Subcutaneous abdominal adipose tissue (tissue), 5 donors: ENCODE measurements at regions not wholly inside any gene's neighbourhood (a gene's known extent, or its start where the extent isn't known, plus 50 kb on each side); places are given as distances from the start of the nearest gene placed in this dataset.

Experiments used
- H3K27ac ChIP-seq: one replicate; pipeline ENCODE4 v1.7.0; 2013; ENCODE audit warnings: low read depth, mild to moderate bottlenecking, inconsistent platforms, low read length, moderate library complexity
- H3K27me3 ChIP-seq, 5 donors: one replicate each; pipeline ENCODE4 v1.7.0; 2013; ENCODE audit warnings: low read length in 5 of 5, inconsistent platforms in 1 of 5; ENCODE audit not compliant: control insufficient read depth in 5 of 5, insufficient read depth in 4 of 5
- H3K36me3 ChIP-seq, 5 donors: one replicate each; pipeline ENCODE4 v1.7.0; 2013; ENCODE audit warnings: low read length in 5 of 5; ENCODE audit not compliant: control insufficient read depth in 5 of 5, insufficient read depth in 5 of 5
- H3K4me1 ChIP-seq, 5 donors: one replicate each; pipeline ENCODE4 v1.7.0; 2013; ENCODE audit warnings: low read length in 5 of 5, mild to moderate bottlenecking in 3 of 5, moderate library complexity in 1 of 5; ENCODE audit not compliant: control insufficient read depth in 5 of 5, insufficient read depth in 5 of 5
- H3K4me3 ChIP-seq, 5 donors: one replicate each; pipeline ENCODE4 v1.7.0; 2013; ENCODE audit warnings: low read length in 5 of 5, low read depth in 1 of 5
- H3K9ac ChIP-seq, 5 donors: one replicate each; pipeline ENCODE4 v1.7.0; 2013; ENCODE audit warnings: low read length in 5 of 5, mild to moderate bottlenecking in 4 of 5, moderate library complexity in 3 of 5
- H3K9me3 ChIP-seq, 5 donors: one replicate each; pipeline ENCODE4 v1.7.0; 2013; ENCODE audit warnings: low read length in 5 of 5; ENCODE audit not compliant: control insufficient read depth in 5 of 5
- donor health status: healthy.
- donor health status: healthy.
- donor health status: healthy.
- donor health status: healthy.
- donor health status: healthy.

DNA sequence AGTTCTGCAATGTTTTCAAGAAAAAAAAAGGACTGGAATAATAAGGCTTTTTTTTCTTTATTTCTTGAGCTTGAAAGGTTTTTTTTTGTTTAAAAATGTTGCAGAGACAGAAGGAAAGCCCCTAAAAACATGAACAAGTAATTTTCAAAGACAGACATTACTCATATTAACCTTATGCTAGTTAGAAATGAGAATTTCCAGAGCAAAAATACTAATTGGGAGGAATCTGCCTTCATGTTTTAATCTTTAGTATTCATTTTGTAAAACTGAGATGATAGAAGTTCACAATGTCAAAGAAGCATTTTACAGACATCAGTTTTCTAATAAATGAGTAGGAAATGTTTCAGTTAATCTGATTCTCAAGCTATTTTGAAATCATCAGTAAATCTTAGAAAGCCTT is 1805.3 kb downstream of the PCDH7 start:
- Histone ChIP-seq H3K36me3 (no peaks in the 10 kb centered on the region), H3K9ac (no peak overlapping the region), H3K4me1 (no peaks in the 10 kb centered on the region), H3K9me3 (peaks cover 0 to 5% (median 0%) of the 10 kb centered on the region in 5 donors), H3K4me3 (no peak overlapping the region), H3K27me3 (no peaks in the 10 kb centered on the region), H3K27ac (no peak overlapping the region)

DNA sequence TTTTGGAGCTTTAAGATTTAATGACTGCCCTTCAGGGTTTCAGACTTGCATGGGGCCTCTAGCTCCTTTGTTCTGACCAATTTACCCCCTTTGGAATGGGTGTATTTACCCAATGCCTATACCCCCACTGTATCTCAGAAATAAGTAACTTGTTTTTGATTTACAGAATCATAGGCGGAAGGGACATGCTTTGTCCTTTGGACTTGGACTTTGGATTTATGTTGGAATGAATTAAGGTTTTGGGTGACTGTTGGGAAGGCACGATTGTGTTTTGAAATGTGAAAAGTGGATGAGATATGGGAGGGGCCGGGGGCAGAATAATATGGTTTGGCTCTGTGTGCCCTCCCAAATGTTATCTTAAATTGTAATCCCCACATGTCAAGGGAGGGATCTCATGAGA is 1824.7 kb downstream of the PCDH7 start:
- Histone ChIP-seq H3K4me1 (peaks cover 0 to 8% (median 0%) of the 10 kb centered on the region in 5 donors), H3K27me3 (no peaks in the 10 kb centered on the region), H3K27ac (no peak overlapping the region), H3K9ac (no peak overlapping the region), H3K9me3 (peaks cover 0 to 3% (median 0%) of the 10 kb centered on the region in 5 donors), H3K36me3 (no peaks in the 10 kb centered on the region), H3K4me3 (no peak overlapping the region)

GRCh38 chr4:32551943-32552342 is 1831.8 kb downstream of the PCDH7 start:
- no peaks in the 10 kb centered on the region for H3K36me3 ChIP-seq
- no peaks in the 10 kb centered on the region for H3K9me3 ChIP-seq
- H3K27me3 ChIP-seq: no peaks in the 10 kb centered on the region
- H3K27ac ChIP-seq: no peak overlapping the region
- H3K4me1 ChIP-seq: peaks cover 0 to 3% (median 0%) of the 10 kb centered on the region in 5 donors
- H3K4me3 ChIP-seq: no peak overlapping the region
- no peak overlapping the region for H3K9ac ChIP-seq

DNA sequence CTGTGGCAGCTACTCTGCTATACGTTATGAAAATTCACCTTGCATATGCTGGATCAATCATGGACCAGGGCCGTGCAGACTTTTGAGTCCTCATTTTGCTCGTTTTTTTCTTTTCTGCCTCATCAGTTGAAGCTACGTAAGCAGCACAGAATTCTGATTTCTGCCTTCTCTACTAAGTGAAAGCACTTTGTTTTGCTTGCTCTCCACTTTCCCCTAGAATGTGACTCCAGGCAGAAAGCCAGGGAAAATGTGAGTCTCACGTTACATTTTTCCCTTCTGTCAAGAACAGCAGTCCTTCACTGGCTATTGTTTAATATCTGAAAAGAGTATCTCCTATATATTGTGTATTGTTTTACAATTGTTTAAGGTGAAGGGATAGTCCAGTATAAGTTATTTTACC is 1840.1 kb downstream of the PCDH7 start:
- H3K9me3 ChIP-seq: no peaks in the 10 kb centered on the region
- H3K27me3 ChIP-seq: no peaks in the 10 kb centered on the region
- H3K36me3 ChIP-seq: no peaks in the 10 kb centered on the region
- H3K4me3 ChIP-seq: peak overlapping the region; percentile 55 to 84 (median 79)
- peaks cover 0 to 17% (median 3%) of the 10 kb centered on the region in 5 donors for H3K4me1 ChIP-seq
- H3K9ac ChIP-seq: peak overlapping the region; percentile 8 to 71 (median 66)
- H3K27ac ChIP-seq: peak overlapping the region; percentile 85

GRCh38 chr4:32562010-32562409 is 1841.8 kb downstream of the PCDH7 start:
- H3K27me3 ChIP-seq: no peaks in the 10 kb centered on the region
- H3K9me3 ChIP-seq: no peaks in the 10 kb centered on the region
- H3K4me1 ChIP-seq: peaks cover 0 to 13% (median 3%) of the 10 kb centered on the region in 5 donors
- no peak overlapping the region for H3K9ac ChIP-seq
- H3K27ac ChIP-seq: no peak overlapping the region
- H3K36me3 ChIP-seq: no peaks in the 10 kb centered on the region
- no peak overlapping the region for H3K4me3 ChIP-seq

DNA sequence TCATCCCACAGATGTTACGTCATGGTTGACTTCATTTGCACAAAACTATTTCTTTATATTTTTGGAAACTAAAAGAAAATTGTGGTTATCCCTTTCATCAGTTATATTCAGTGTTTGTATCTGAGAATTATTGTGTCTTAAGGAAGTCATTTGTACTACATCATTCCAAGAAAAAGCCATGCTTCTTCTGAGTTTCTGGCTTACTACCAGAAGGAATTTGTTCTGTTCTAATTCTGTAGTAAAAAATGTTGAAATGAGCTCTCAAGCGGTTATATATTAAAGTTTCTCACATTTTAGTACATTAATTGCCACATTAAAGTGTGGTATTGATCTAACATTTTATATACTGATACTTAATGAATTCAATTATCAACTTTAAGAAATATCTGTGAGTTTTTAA is 1844.5 kb downstream of the PCDH7 start:
- Histone ChIP-seq H3K27me3 (no peaks in the 10 kb centered on the region), H3K27ac (no peak overlapping the region), H3K4me1 (peaks cover 0 to 6% (median 0%) of the 10 kb centered on the region in 5 donors), H3K36me3 (no peaks in the 10 kb centered on the region), H3K9ac (no peak overlapping the region), H3K4me3 (no peak overlapping the region), H3K9me3 (no peaks in the 10 kb centered on the region)

GRCh38 chr4:32569861-32570260 is 1849.7 kb downstream of the PCDH7 start:
- Histone ChIP-seq H3K9me3 (no peaks in the 10 kb centered on the region), H3K9ac (no peak overlapping the region), H3K36me3 (no peaks in the 10 kb centered on the region), H3K27me3 (no peaks in the 10 kb centered on the region), H3K4me1 (peaks cover 0 to 4% (median 0%) of the 10 kb centered on the region in 5 donors), H3K4me3 (no peak overlapping the region), H3K27ac (no peak overlapping the region)

- H3K4me1 ChIP-seq: peaks cover 0 to 6% (median 0%) of the 10 kb centered on the region in 5 donors
- H3K9ac ChIP-seq: no peak overlapping the region
- no peak overlapping the region for H3K4me3 ChIP-seq
- no peaks in the 10 kb centered on the region for H3K27me3 ChIP-seq
- no peaks in the 10 kb centered on the region for H3K9me3 ChIP-seq
- no peaks in the 10 kb centered on the region for H3K36me3 ChIP-seq
- no peak overlapping the region for H3K27ac ChIP-seq
Measured at GRCh38 chr4:32572366-32572765, 1852.2 kb downstream of the PCDH7 start.

DNA sequence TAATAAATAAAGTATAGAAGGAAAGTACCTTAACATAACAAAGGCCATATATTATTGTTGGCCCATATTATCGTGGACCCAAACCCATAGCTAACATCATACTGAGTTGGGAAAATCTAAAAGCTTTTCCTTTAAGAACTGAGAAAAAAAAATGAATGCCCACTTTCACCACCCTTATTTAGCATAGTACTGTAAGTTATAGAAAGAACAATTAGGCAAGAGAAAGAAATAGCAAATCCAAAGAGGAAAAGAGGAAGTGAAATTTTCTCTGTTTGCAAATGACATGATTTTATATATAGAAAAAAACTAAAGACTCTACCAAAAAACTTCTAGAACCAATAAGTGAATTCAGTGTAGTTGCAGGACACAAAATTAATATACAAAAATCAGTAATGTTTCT is 1854.6 kb downstream of the PCDH7 start:
- no peaks in the 10 kb centered on the region for H3K27me3 ChIP-seq
- H3K4me1 ChIP-seq: peaks cover 0 to 5% (median 0%) of the 10 kb centered on the region in 5 donors
- H3K9me3 ChIP-seq: no peaks in the 10 kb centered on the region
- H3K27ac ChIP-seq: no peak overlapping the region
- no peak overlapping the region for H3K9ac ChIP-seq
- H3K4me3 ChIP-seq: no peak overlapping the region
- no peaks in the 10 kb centered on the region for H3K36me3 ChIP-seq

GRCh38 chr4:32589097-32589496 is 1868.9 kb downstream of the PCDH7 start:
- no peaks in the 10 kb centered on the region for H3K36me3 ChIP-seq
- no peaks in the 10 kb centered on the region for H3K9me3 ChIP-seq
- H3K27ac ChIP-seq: no peak overlapping the region
- no peak overlapping the region for H3K9ac ChIP-seq
- H3K27me3 ChIP-seq: no peaks in the 10 kb centered on the region
- H3K4me1 ChIP-seq: no peaks in the 10 kb centered on the region
- H3K4me3 ChIP-seq: no peak overlapping the region

DNA sequence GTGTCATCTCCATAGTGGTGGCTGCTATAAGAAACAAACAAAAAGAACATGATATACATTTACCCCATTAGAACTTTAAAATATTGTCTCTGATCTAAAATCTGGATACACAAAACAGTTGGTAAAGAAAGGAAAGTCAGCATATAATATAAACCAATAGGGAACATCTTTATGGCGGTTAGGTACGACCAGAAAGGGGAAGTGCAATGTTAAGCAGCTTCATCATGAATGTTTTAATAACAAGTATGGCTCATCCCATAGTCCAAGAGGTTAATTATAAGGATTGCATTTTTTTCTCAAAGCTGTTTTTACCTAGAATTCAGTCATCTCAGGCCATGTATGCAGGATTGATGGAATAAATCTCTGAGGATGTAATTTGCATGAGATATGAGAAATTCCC is 1869.7 kb downstream of the PCDH7 start:
- Histone ChIP-seq H3K9ac (no peak overlapping the region), H3K9me3 (no peaks in the 10 kb centered on the region), H3K4me3 (no peak overlapping the region), H3K27ac (no peak overlapping the region), H3K4me1 (no peaks in the 10 kb centered on the region), H3K27me3 (no peaks in the 10 kb centered on the region), H3K36me3 (no peaks in the 10 kb centered on the region)
